ENCODE measurements at regions not wholly inside any gene's neighbourhood (a gene's known extent, or its start where the extent isn't known, plus 50 kb on each side); places are given as distances from the start of the nearest gene placed in this dataset.

DNA sequence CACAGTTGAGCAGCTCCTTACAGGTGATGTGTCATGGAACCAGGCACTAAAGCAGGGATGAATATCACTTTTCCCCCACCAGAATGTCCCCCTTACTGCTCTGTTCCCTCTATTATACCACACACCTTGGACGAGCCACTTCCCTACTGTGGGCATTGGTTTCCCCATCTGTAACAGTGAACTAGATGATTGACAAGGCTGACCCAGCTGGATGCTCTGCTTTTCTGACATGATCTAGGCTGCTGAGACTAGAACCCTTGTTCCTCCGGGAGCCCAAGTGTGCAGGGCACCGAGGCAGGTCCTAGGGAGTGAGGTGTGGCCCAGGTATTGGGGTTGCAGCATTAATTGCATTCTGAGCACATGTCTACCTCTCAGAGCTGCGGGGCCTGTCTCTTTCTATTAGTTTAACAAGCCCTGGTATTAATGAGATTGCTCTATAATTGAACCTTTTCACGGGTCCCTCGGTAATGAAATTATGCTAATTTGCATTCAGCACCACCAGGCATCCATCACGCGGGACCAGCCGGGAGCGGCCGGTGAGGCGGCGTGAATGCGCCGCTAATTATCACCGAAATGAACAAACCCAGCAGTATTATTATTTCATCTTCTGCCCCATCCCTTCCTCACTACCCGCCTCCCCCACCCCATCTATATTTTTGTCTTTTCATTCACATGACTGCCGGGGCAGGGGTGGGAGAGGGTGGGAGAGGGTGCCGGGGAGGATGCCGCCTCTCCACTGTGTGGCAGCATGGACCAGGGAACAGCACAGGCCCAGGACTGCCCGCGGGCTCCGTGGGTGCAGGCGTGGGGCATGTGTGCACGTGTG is 121.1 kb downstream of the CYLD start:
- Histone ChIP-seq H3K4me2 (ENCODE audit: insufficient read depth, low read length) (no peak overlapping the region), H3K4me3 (ENCODE audit: low read depth in 1 of 2, low read length in 2 of 2) (no peak overlapping the region), H3K79me2 (ENCODE audit: insufficient read depth, low read length) (no peaks in the 10 kb centered on the region)

DNA sequence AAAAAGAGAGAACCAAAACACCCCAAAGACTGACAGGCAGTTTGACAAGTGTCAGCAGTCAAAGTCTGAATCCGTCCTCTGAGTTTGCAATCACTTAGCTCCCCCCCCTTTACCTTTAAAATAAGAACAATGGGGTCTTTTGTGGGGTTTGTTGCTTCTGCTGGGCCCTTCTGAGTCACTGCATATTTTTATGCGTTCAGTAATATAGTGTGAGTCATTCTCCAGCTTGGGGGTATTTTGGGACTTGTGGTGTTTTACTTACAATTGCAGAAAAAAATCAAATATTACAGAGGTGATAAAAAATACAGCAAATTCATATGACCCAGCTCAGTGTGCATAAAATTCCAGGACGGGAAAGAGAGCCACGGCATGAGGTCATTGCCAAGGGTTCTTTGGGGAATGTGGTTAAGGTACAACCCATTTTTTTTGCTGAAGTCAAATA is 120.1 kb downstream of the CYLD start:
- no peak overlapping the region for H3K4me2 ChIP-seq (ENCODE audit: insufficient read depth, low read length)
- no peaks in the 10 kb centered on the region for H3K79me2 ChIP-seq (ENCODE audit: insufficient read depth, low read length)
- TF ChIP-seq, protein P1, sequence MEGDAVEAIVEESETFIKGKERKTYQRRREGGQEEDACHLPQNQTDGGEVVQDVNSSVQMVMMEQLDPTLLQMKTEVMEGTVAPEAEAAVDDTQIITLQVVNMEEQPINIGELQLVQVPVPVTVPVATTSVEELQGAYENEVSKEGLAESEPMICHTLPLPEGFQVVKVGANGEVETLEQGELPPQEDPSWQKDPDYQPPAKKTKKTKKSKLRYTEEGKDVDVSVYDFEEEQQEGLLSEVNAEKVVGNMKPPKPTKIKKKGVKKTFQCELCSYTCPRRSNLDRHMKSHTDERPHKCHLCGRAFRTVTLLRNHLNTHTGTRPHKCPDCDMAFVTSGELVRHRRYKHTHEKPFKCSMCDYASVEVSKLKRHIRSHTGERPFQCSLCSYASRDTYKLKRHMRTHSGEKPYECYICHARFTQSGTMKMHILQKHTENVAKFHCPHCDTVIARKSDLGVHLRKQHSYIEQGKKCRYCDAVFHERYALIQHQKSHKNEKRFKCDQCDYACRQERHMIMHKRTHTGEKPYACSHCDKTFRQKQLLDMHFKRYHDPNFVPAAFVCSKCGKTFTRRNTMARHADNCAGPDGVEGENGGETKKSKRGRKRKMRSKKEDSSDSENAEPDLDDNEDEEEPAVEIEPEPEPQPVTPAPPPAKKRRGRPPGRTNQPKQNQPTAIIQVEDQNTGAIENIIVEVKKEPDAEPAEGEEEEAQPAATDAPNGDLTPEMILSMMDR (IDR thresholded peaks at IDR 0.05; ENCODE audit: borderline replicate concordance, extremely low read depth, low read length, poor library complexity, severe bottlenecking): no peak
- no peak for TF ChIP-seq EZH2 (IDR thresholded peaks at IDR 0.05; ENCODE audit: borderline replicate concordance, low read depth, low read length, severe bottlenecking)
- no peaks in the 10 kb centered on the region for H3K27me3 ChIP-seq (ENCODE audit: insufficient read depth, low read length, poor library complexity)
- no peak overlapping the region for H2AFZ ChIP-seq (ENCODE audit: low read depth, low read length)
- no peaks in the 10 kb centered on the region for H3K4me1 ChIP-seq (ENCODE audit: insufficient read depth, low read length)
- H3K9ac ChIP-seq (ENCODE audit: low read depth, low read length): no peak overlapping the region
- no peaks in the 10 kb centered on the region for H3K9me3 ChIP-seq (ENCODE audit: insufficient read depth, low read length, severe bottlenecking)
- no peak overlapping the region for H3K4me3 ChIP-seq (ENCODE audit: low read depth in 1 of 2, low read length in 2 of 2)
- no peak for ATAC-seq (ENCODE audit: insufficient read depth, low read depth)
- no peak overlapping the region for H3K27ac ChIP-seq (ENCODE audit: low read length)
- no peak for DNase-seq
- H3K36me3 ChIP-seq (ENCODE audit: insufficient read depth, low read length): no peaks in the 10 kb centered on the region
- H4K20me1 ChIP-seq (ENCODE audit: insufficient read depth, low read length): no peaks in the 10 kb centered on the region

More for the DNA sequence above, 121.1 kb downstream of the CYLD start:
- no peak overlapping the region for H3K9ac ChIP-seq (ENCODE audit: low read depth, low read length)
- no peaks in the 10 kb centered on the region for H3K9me3 ChIP-seq (ENCODE audit: insufficient read depth, low read length, severe bottlenecking)
- no peaks in the 10 kb centered on the region for H4K20me1 ChIP-seq (ENCODE audit: insufficient read depth, low read length)
- no peak for TF ChIP-seq EZH2 (IDR thresholded peaks at IDR 0.05; ENCODE audit: borderline replicate concordance, low read depth, low read length, severe bottlenecking)
- TF ChIP-seq, protein P1 (IDR thresholded peaks at IDR 0.05; ENCODE audit: borderline replicate concordance, extremely low read depth, low read length, poor library complexity, severe bottlenecking): no peak
- no peaks in the 10 kb centered on the region for H3K4me1 ChIP-seq (ENCODE audit: insufficient read depth, low read length)
- H3K36me3 ChIP-seq (ENCODE audit: insufficient read depth, low read length): no peaks in the 10 kb centered on the region
- ATAC-seq (ENCODE audit: insufficient read depth, low read depth) (no peak), DNase-seq (no peak)
- no peaks in the 10 kb centered on the region for H3K27me3 ChIP-seq (ENCODE audit: insufficient read depth, low read length, poor library complexity)
- no peak overlapping the region for H2AFZ ChIP-seq (ENCODE audit: low read depth, low read length)
- H3K27ac ChIP-seq (ENCODE audit: low read length): no peak overlapping the region

DNA sequence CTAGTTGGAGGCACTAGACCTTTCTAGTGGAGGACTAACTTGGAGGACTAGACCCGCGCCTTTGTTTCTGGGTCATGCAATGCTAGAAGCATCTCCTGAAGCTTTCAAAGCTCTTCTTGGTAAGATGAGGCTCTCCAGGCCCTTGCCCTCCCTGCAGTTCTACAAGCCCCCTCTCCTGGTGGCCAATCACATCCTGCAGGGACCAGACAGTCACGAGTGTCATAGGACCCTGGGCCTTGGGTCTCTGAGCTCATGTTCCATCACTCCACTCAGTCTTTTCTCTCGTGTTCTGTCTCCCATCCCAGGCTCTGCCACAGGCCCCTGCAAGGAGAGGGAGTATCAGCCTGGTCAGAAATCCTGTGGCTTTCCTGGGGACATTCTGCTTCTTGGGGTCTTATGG is 119.6 kb downstream of the CYLD start:
- ATAC-seq (ENCODE audit: insufficient read depth, low read depth): no peak
- TF ChIP-seq, protein P1 (IDR thresholded peaks at IDR 0.05; ENCODE audit: borderline replicate concordance, extremely low read depth, low read length, poor library complexity, severe bottlenecking): no peak
- TF ChIP-seq EZH2 (IDR thresholded peaks at IDR 0.05; ENCODE audit: borderline replicate concordance, low read depth, low read length, severe bottlenecking): no peak
- H3K27me3 ChIP-seq (ENCODE audit: insufficient read depth, low read length, poor library complexity): no peaks in the 10 kb centered on the region

More for the DNA sequence above, 119.6 kb downstream of the CYLD start:
- Histone ChIP-seq H2AFZ (ENCODE audit: low read depth, low read length) (no peak overlapping the region), H3K4me3 (ENCODE audit: low read depth in 1 of 2, low read length in 2 of 2) (no peak overlapping the region), H3K36me3 (ENCODE audit: insufficient read depth, low read length) (no peaks in the 10 kb centered on the region), H3K9ac (ENCODE audit: low read depth, low read length) (no peak overlapping the region), H3K4me1 (ENCODE audit: insufficient read depth, low read length) (no peaks in the 10 kb centered on the region), H4K20me1 (ENCODE audit: insufficient read depth, low read length) (no peaks in the 10 kb centered on the region), H3K27ac (ENCODE audit: low read length) (no peak overlapping the region), H3K79me2 (ENCODE audit: insufficient read depth, low read length) (no peaks in the 10 kb centered on the region), H3K4me2 (ENCODE audit: insufficient read depth, low read length) (no peak overlapping the region), H3K9me3 (ENCODE audit: insufficient read depth, low read length, severe bottlenecking) (no peaks in the 10 kb centered on the region)
- DNase-seq: no peak

All from DND-41 (cell line).